ENCODE measurements at regions not wholly inside any gene's neighbourhood (a gene's known extent, or its start where the extent isn't known, plus 50 kb on each side); places are given as distances from the start of the nearest gene placed in this dataset.
A peak's percentile ranks its signal among the peaks of the same experiment; 100 is the strongest.

DNA sequence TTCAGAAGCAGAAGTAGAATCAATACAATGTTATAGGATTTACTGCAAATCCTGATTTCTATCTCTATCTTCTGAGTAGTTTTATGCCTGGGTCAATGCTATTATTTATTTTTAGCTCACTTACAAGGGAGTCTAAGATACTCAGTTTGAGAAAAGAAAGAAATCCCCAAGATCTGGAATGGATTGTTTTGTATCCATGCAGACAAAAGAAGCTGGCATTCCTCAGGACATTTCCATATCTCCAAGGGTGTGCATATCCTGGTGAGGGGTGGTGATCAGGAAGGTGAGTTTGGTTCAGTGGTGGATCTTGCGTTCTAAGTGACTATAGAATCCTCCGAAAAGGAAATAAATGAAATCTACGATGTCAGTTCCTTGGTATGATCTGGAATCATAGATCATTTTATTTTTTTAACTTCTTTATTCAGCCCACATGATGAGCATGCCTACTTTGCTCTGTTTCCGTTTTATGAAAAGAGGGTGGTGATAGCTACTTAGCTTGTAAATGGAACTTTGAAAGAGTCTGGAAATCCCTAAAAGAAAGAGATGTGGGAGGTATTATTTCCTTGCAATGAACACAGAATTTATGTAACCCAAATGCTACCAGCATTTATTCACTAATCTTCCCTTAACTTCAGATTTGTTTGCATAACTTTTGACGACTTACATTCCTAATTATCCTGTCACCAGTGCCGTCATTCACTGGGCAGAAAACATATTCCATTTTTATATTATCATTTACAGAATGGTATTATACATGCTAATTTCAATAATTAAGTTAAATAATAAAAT, 81.1 kb upstream of the RAPGEF2 start:
- Histone ChIP-seq H3K27me3 (replicated peaks in 2 of 5; ENCODE audit: control insufficient read depth in 4 of 5, insufficient read depth in 5 of 5, low read length in 4 of 5) (no peaks in the 10 kb centered on the region), H3K4me1 (ENCODE audit: control extremely low read depth in 1 of 4, control insufficient read depth in 4 of 4, insufficient read depth in 4 of 4, low read length in 3 of 4) (peaks cover 0 to 12% (median 4%) of the 10 kb centered on the region in 4 experiments), H3K9me3 (ENCODE audit: control extremely low read depth in 1 of 5, control insufficient read depth in 4 of 5, insufficient read depth in 2 of 5, low read depth in 1 of 5, low read length in 4 of 5) (no peaks in the 10 kb centered on the region), H3K4me3 (ENCODE audit: control insufficient read depth in 1 of 7, extremely low read depth in 1 of 7, insufficient read depth in 4 of 7, low read depth in 2 of 7, low read length in 6 of 7) (no peak overlapping the region), H3K27ac (ENCODE audit: insufficient read depth in 1 of 2, low read depth in 1 of 2, low read length in 2 of 2, poor library complexity in 1 of 2, severe bottlenecking in 2 of 2) (no peak overlapping the region), H3K36me3 (ENCODE audit: control insufficient read depth in 4 of 4, insufficient read depth in 4 of 4, low read length in 3 of 4) (no peaks in the 10 kb centered on the region)
- no peak for DNase-seq
- 100% methylated on average over 1 of the region's 6 CpGs for WGBS (ENCODE audit: insufficient coverage)
- ChIA-PET CTCF (interaction anchor here (1.2 kb wide), 1 partner anchor 76 kb away, joined by 3 read pairs; no protein-coding TSS in a partner anchor), POLR2A (no interaction called here)

DNA sequence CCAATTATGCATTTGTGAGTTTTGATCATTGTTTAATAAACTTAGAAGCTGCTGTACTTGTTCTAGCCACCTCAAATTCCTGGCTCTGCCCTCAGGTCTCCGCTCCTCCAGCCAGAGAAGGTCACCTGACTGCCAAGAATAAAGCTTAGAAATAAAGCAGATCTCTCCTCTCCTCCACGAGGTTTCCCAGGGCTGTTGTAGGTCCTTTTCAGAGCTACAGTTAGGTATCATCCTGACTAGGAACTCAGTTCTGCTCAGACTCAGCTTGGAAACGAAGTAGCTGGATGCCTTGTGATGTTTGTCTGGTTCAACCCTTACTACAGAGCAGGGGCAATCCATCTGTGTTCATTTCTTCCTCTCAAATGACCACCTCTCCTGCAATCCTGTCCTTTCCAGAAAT, 79.1 kb upstream of the RAPGEF2 start:
- H3K36me3 ChIP-seq (ENCODE audit: control insufficient read depth in 4 of 4, insufficient read depth in 4 of 4, low read length in 3 of 4) = no peaks in the 10 kb centered on the region
- no peaks in the 10 kb centered on the region for H3K9me3 ChIP-seq (ENCODE audit: control extremely low read depth in 1 of 5, control insufficient read depth in 4 of 5, insufficient read depth in 2 of 5, low read depth in 1 of 5, low read length in 4 of 5)
- peaks cover 0 to 13% (median 7%) of the 10 kb centered on the region in 4 experiments for H3K4me1 ChIP-seq (ENCODE audit: control extremely low read depth in 1 of 4, control insufficient read depth in 4 of 4, insufficient read depth in 4 of 4, low read length in 3 of 4)
- CTCF ChIA-PET = interaction anchor here (0.8 to 1.0 kb wide), 2 partner anchors 13 to 17 kb away, joined by 3 read pairs; no protein-coding TSS in a partner anchor
- DNase-seq = no peak
- H3K27ac ChIP-seq (ENCODE audit: insufficient read depth in 1 of 2, low read depth in 1 of 2, low read length in 2 of 2, poor library complexity in 1 of 2, severe bottlenecking in 2 of 2) = no peak overlapping the region
- 93% methylated on average over 2 of the region's 3 CpGs for WGBS (ENCODE audit: insufficient coverage)
- POLR2A ChIA-PET = no interaction called here
- no peaks in the 10 kb centered on the region for H3K27me3 ChIP-seq (replicated peaks in 2 of 5; ENCODE audit: control insufficient read depth in 4 of 5, insufficient read depth in 5 of 5, low read length in 4 of 5)
- no peak overlapping the region for H3K4me3 ChIP-seq (ENCODE audit: control insufficient read depth in 1 of 7, extremely low read depth in 1 of 7, insufficient read depth in 4 of 7, low read depth in 2 of 7, low read length in 6 of 7)

DNA sequence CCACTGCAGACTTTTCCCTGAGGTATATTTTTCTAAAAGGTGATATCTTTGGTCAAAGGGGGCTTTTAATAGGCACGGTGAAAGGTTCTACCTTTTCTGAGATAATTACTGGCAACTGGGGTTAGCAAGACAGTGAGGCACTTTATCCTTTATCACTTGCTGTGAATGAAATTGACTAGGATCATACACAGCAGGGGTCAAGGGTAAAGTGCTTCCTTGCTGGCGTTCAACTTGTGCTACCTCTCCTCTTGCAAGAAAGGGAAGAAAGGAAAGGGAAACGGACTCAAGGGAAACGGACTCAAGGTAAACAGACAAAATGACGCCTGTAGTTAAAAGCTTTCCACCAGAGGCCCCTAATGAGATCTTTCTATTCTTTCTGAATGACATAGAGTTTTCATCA, 78.6 kb upstream of the RAPGEF2 start:
- Histone ChIP-seq H3K4me1 (ENCODE audit: control extremely low read depth in 1 of 4, control insufficient read depth in 4 of 4, insufficient read depth in 4 of 4, low read length in 3 of 4) (peaks cover 0 to 13% (median 7%) of the 10 kb centered on the region in 4 experiments), H3K27ac (ENCODE audit: insufficient read depth in 1 of 2, low read depth in 1 of 2, low read length in 2 of 2, poor library complexity in 1 of 2, severe bottlenecking in 2 of 2) (no peak overlapping the region), H3K36me3 (ENCODE audit: control insufficient read depth in 4 of 4, insufficient read depth in 4 of 4, low read length in 3 of 4) (no peaks in the 10 kb centered on the region), H3K27me3 (replicated peaks in 2 of 5; ENCODE audit: control insufficient read depth in 4 of 5, insufficient read depth in 5 of 5, low read length in 4 of 5) (no peaks in the 10 kb centered on the region), H3K9me3 (ENCODE audit: control extremely low read depth in 1 of 5, control insufficient read depth in 4 of 5, insufficient read depth in 2 of 5, low read depth in 1 of 5, low read length in 4 of 5) (no peaks in the 10 kb centered on the region), H3K4me3 (ENCODE audit: control insufficient read depth in 1 of 7, extremely low read depth in 1 of 7, insufficient read depth in 4 of 7, low read depth in 2 of 7, low read length in 6 of 7) (no peak overlapping the region)
- DNase-seq = no peak
- CTCF ChIA-PET = interaction anchor here (0.8 to 1.0 kb wide), 2 partner anchors 13 to 18 kb away, joined by 3 read pairs; no protein-coding TSS in a partner anchor
- POLR2A ChIA-PET = no interaction called here
- 40% methylated on average over 1 of the region's 5 CpGs for WGBS (ENCODE audit: insufficient coverage)

DNA sequence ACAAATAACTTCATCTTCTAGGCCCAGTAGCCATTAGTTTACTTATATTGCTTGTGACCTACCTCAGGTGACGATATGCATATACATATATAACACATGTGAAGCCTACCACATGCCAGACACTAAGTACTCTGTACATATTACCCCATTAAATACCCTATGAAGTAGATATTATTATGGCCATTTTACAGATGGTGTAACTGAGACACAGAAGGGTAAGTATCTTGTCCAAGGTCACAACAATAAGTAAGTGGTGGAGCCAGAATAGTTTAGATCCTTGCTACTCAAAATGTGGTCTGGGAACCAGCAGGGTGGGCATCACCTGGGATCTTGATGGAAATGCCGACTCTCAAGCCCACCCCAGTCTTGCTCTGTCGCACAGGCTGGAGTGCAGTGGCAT, 78.1 kb upstream of the RAPGEF2 start:
- no peak for DNase-seq
- no peaks in the 10 kb centered on the region for H3K27me3 ChIP-seq (replicated peaks in 2 of 5; ENCODE audit: control insufficient read depth in 4 of 5, insufficient read depth in 5 of 5, low read length in 4 of 5)
- no peaks in the 10 kb centered on the region for H3K36me3 ChIP-seq (ENCODE audit: control insufficient read depth in 4 of 4, insufficient read depth in 4 of 4, low read length in 3 of 4)
- ChIA-PET CTCF (no interaction called here), POLR2A (no interaction called here)
- H3K4me1 ChIP-seq (ENCODE audit: control extremely low read depth in 1 of 4, control insufficient read depth in 4 of 4, insufficient read depth in 4 of 4, low read length in 3 of 4) = peaks cover 0 to 13% (median 7%) of the 10 kb centered on the region in 4 experiments
- H3K27ac ChIP-seq (ENCODE audit: insufficient read depth in 1 of 2, low read depth in 1 of 2, low read length in 2 of 2, poor library complexity in 1 of 2, severe bottlenecking in 2 of 2) = no peak overlapping the region
- 100% methylated on average over 2 of the region's 3 CpGs for WGBS (ENCODE audit: insufficient coverage)
- no peaks in the 10 kb centered on the region for H3K9me3 ChIP-seq (ENCODE audit: control extremely low read depth in 1 of 5, control insufficient read depth in 4 of 5, insufficient read depth in 2 of 5, low read depth in 1 of 5, low read length in 4 of 5)
- no peak overlapping the region for H3K4me3 ChIP-seq (ENCODE audit: control insufficient read depth in 1 of 7, extremely low read depth in 1 of 7, insufficient read depth in 4 of 7, low read depth in 2 of 7, low read length in 6 of 7)

GRCh38 chr4:159026329-159026728, 76.5 kb upstream of the RAPGEF2 start:
- CTCF ChIA-PET = interaction anchor here (0.6 to 1.5 kb wide), 4 partner anchors 10 to 17 kb away, joined by 4 to 5 read pairs (median 4); no protein-coding TSS in a partner anchor
- H3K9me3 ChIP-seq (ENCODE audit: control extremely low read depth in 1 of 5, control insufficient read depth in 4 of 5, insufficient read depth in 2 of 5, low read depth in 1 of 5, low read length in 4 of 5) = no peaks in the 10 kb centered on the region
- H3K36me3 ChIP-seq (ENCODE audit: control insufficient read depth in 4 of 4, insufficient read depth in 4 of 4, low read length in 3 of 4) = no peaks in the 10 kb centered on the region
- no peak overlapping the region for H3K4me3 ChIP-seq (ENCODE audit: control insufficient read depth in 1 of 7, extremely low read depth in 1 of 7, insufficient read depth in 4 of 7, low read depth in 2 of 7, low read length in 6 of 7)
- H3K27me3 ChIP-seq (replicated peaks in 2 of 5; ENCODE audit: control insufficient read depth in 4 of 5, insufficient read depth in 5 of 5, low read length in 4 of 5) = no peaks in the 10 kb centered on the region
- POLR2A ChIA-PET = no interaction called here
- H3K27ac ChIP-seq (ENCODE audit: insufficient read depth in 1 of 2, low read depth in 1 of 2, low read length in 2 of 2, poor library complexity in 1 of 2, severe bottlenecking in 2 of 2) = no peak overlapping the region
- peaks cover 0 to 13% (median 7%) of the 10 kb centered on the region in 4 experiments for H3K4me1 ChIP-seq (ENCODE audit: control extremely low read depth in 1 of 4, control insufficient read depth in 4 of 4, insufficient read depth in 4 of 4, low read length in 3 of 4)
- DNase-seq = no peak

DNA sequence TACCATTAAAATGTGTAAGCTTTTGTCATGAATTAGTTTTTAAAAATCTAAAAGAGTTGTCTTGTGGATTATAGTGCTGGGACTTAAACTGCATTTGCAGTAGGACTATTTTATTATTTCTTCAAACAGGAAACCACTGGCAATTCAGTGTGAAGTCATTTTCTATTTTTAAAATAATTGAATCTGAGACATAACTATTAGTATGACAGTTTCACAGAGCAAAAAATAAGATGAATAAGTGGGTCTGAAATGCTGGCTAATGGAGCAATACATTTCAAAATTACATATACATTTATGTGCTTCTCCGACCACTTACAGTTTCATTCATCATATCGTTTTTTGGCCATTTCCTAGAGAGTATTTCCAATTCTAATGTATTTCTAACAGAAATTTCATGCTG, 75.3 kb upstream of the RAPGEF2 start:
- Histone ChIP-seq H3K4me3 (ENCODE audit: control insufficient read depth in 1 of 7, extremely low read depth in 1 of 7, insufficient read depth in 4 of 7, low read depth in 2 of 7, low read length in 6 of 7) (peak overlapping the region in 1 of 7 experiments; percentile 33), H3K27me3 (replicated peaks in 2 of 5; ENCODE audit: control insufficient read depth in 4 of 5, insufficient read depth in 5 of 5, low read length in 4 of 5) (no peaks in the 10 kb centered on the region), H3K9me3 (ENCODE audit: control extremely low read depth in 1 of 5, control insufficient read depth in 4 of 5, insufficient read depth in 2 of 5, low read depth in 1 of 5, low read length in 4 of 5) (no peaks in the 10 kb centered on the region), H3K4me1 (ENCODE audit: control extremely low read depth in 1 of 4, control insufficient read depth in 4 of 4, insufficient read depth in 4 of 4, low read length in 3 of 4) (peaks cover 0 to 13% (median 7%) of the 10 kb centered on the region in 4 experiments), H3K27ac (ENCODE audit: insufficient read depth in 1 of 2, low read depth in 1 of 2, low read length in 2 of 2, poor library complexity in 1 of 2, severe bottlenecking in 2 of 2) (no peak overlapping the region), H3K36me3 (ENCODE audit: control insufficient read depth in 4 of 4, insufficient read depth in 4 of 4, low read length in 3 of 4) (no peaks in the 10 kb centered on the region)
- ChIA-PET POLR2A (no interaction called here), CTCF (interaction anchor here (1.0 to 1.5 kb wide), 3 partner anchors 9 to 16 kb away, joined by 3 to 5 read pairs (median 5); no protein-coding TSS in a partner anchor)
- DNase-seq = peak in 2 of 3 donors; percentile 20 to 49
- no CpG with 5 or more reads among the region's 2 CpGs for WGBS (ENCODE audit: insufficient coverage)

DNA sequence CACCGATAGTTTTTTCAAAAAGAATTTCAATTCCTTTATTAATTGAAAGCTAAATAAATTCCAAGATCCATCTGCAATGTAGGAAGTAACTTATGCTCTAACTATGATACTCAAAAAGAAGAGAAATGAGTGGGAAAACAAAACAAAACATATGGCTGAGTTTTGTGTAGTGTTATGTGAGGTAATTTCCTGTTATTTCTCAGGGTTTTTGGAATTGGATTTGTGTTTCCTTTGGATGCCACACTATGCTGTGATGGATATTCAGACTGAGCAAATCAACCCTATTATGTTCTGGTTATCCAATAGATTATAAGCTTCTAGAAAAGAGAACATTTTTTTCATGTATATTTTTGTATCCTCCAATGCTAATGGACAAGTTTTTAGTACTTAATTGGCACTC, 73.4 kb upstream of the RAPGEF2 start:
- POLR2A ChIA-PET = interaction anchor here (0.6 kb wide), 1 partner anchor 146 kb away, joined by 3 read pairs; no protein-coding TSS in a partner anchor
- DNase-seq = no peak
- Histone ChIP-seq H3K4me3 (ENCODE audit: control insufficient read depth in 1 of 7, extremely low read depth in 1 of 7, insufficient read depth in 4 of 7, low read depth in 2 of 7, low read length in 6 of 7) (no peak overlapping the region), H3K27ac (ENCODE audit: insufficient read depth in 1 of 2, low read depth in 1 of 2, low read length in 2 of 2, poor library complexity in 1 of 2, severe bottlenecking in 2 of 2) (no peak overlapping the region), H3K4me1 (ENCODE audit: control extremely low read depth in 1 of 4, control insufficient read depth in 4 of 4, insufficient read depth in 4 of 4, low read length in 3 of 4) (peaks cover 0 to 13% (median 5%) of the 10 kb centered on the region in 4 experiments), H3K9me3 (ENCODE audit: control extremely low read depth in 1 of 5, control insufficient read depth in 4 of 5, insufficient read depth in 2 of 5, low read depth in 1 of 5, low read length in 4 of 5) (no peaks in the 10 kb centered on the region), H3K27me3 (replicated peaks in 2 of 5; ENCODE audit: control insufficient read depth in 4 of 5, insufficient read depth in 5 of 5, low read length in 4 of 5) (no peaks in the 10 kb centered on the region), H3K36me3 (ENCODE audit: control insufficient read depth in 4 of 4, insufficient read depth in 4 of 4, low read length in 3 of 4) (no peaks in the 10 kb centered on the region)
- no CpG with 5 or more reads among the region's 1 CpG for WGBS (ENCODE audit: insufficient coverage)
- CTCF ChIA-PET = interaction anchor here (0.9 to 1.6 kb wide), 3 partner anchors 9 to 45 kb away, joined by 3 to 4 read pairs (median 3); no protein-coding TSS in a partner anchor
